AG04450 (cell line): ENCODE measurements at regions not wholly inside any gene's neighbourhood (a gene's known extent, or its start where the extent isn't known, plus 50 kb on each side); places are given as distances from the start of the nearest gene placed in this dataset.

Experiments used
- CTCF ChIA-PET: fragments of 300-600, 350-600 bp; formaldehyde crosslinking; extraction: SDS; loops from one replicate; lab custom pipeline; 2022; ENCODE audit warnings: antibody characterized with exemption, inconsistent platforms; lab: Charles Lee
- POLR2A ChIA-PET: fragments of 350-600 bp; formaldehyde crosslinking; extraction: SDS; loops from one replicate; lab custom pipeline; 2021; ENCODE audit warnings: antibody characterized with exemption, inconsistent platforms; lab: Yijun Ruan, JAX
- DNase-seq: peaks from one replicate; pipeline ENCODE4 v3.0.0-alpha.2; 2011; ENCODE audit warnings: low read depth, low spot score
- H3K27ac ChIP-seq: one replicate; pipeline ENCODE4 v1.5.1; 2012; ENCODE audit warnings: low read depth, low read length, control low read depth
- H3K27me3 ChIP-seq: one replicate; pipeline ENCODE4 v1.6.0; 2012; ENCODE audit warnings: low read length; ENCODE audit not compliant: control insufficient read depth, insufficient read depth
- H3K4me3 ChIP-seq: 2 replicates; pipeline ENCODE4 v1.5.1; 2011; ENCODE audit warnings: mild to moderate bottlenecking, low read depth, low read length, control low read depth
- H3K9me3 ChIP-seq: 2 replicates; pipeline ENCODE4 v1.5.1; 2012; ENCODE audit warnings: low read length; ENCODE audit not compliant: control insufficient read depth, insufficient read depth
- CTCF ChIP-seq: IDR thresholded peaks from 2 replicates; pipeline ENCODE4 v1.5.1; 2011; ENCODE audit warnings: low read depth, low read length, control low read depth, inconsistent platforms

GRCh38 chr7:138238734-138239659 lies 162.7 kb downstream of the AKR1D1 start:
- POLR2A ChIA-PET = no interaction called here

DNA sequence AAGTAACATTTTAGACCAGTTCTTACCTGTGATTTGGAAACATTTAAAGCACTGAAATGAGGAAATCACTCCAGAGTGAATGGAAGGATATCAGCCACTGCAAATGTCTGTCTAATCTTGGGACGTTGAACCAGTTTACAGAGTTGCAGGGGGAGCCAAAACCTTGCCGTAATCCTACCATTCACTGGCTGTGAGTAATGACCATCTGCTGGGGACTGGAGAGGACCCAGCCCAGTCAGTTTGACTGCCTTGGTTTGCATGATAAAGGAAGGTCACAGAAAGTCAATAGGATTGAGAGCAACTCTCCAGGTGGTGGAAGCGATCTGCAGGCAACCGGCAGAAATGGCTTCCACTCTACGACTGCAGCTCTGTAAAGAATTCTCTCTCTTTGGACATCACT lies 167.2 kb downstream of the AKR1D1 start:
- H3K9me3 ChIP-seq = peaks cover 18% of the 10 kb centered on the region

More at GRCh38 chr7:138238734-138239659, 162.7 kb downstream of the AKR1D1 start:
- DNase-seq = no peak
- no peak for TF ChIP-seq CTCF
- H3K27ac ChIP-seq = no peak overlapping the region
- H3K27me3 ChIP-seq = no peaks in the 10 kb centered on the region
- peaks cover 21% of the 10 kb centered on the region for H3K9me3 ChIP-seq
- CTCF ChIA-PET = no interaction called here
- no peak overlapping the region for H3K4me3 ChIP-seq

DNA sequence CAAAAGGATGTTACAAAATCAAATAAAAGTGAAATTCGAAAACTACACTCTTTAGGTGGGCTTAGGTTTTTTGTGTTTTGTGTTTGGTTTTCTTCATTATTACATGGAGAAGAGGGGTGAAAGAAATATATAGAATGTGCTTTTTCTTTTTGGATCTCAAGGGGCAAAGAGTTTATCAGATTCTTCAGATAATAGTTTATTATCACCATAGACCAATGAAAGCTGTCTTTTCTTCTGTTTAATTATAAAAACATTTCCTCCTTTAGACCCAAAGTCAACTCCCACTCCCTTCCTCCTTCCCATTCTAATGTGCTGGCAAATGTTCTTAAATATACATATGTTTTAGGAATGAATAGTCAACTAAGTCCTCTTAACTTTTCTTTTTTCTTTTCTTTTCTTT lies 167.6 kb downstream of the AKR1D1 start:
- POLR2A ChIA-PET = no interaction called here
- no peak for TF ChIP-seq CTCF
- Histone ChIP-seq H3K4me3 (no peak overlapping the region), H3K27me3 (no peaks in the 10 kb centered on the region), H3K27ac (no peak overlapping the region), H3K9me3 (peaks cover 16% of the 10 kb centered on the region)
- CTCF ChIA-PET = no interaction called here
- no peak for DNase-seq

More for the DNA sequence above, 167.2 kb downstream of the AKR1D1 start:
- Histone ChIP-seq H3K27ac (no peak overlapping the region), H3K4me3 (no peak overlapping the region), H3K27me3 (no peaks in the 10 kb centered on the region)
- CTCF ChIA-PET = no interaction called here
- POLR2A ChIA-PET = no interaction called here
- TF ChIP-seq CTCF = no peak
- DNase-seq = no peak

- CTCF ChIA-PET = no interaction called here
- Histone ChIP-seq H3K27me3 (no peaks in the 10 kb centered on the region), H3K4me3 (no peak overlapping the region), H3K9me3 (peaks cover 15% of the 10 kb centered on the region), H3K27ac (no peak overlapping the region)
- POLR2A ChIA-PET = no interaction called here
- TF ChIP-seq CTCF = no peak
- DNase-seq = no peak
Measured at GRCh38 chr7:138244606-138245005, 168.3 kb downstream of the AKR1D1 start.

DNA sequence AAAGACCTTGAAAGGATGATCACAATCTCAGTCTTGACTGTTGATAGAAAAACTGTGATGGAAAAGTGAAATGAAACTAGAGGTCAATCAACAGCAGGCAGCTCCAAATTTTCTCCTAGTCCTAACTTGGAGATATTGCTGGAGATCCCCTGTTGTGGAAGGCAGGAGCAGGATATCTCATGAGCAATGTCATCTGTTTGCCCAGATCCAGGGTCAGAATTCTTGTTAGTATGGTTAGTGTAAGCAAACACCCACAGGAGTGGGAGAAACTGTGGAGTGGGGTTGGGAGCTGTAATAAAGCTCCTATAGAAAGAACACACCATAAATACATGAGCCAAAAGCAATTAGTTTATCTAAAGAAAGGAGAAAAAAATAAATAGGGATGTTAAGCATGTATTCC lies 169.0 kb downstream of the AKR1D1 start:
- POLR2A ChIA-PET = no interaction called here
- no peaks in the 10 kb centered on the region for H3K27me3 ChIP-seq
- no peak overlapping the region for H3K4me3 ChIP-seq
- CTCF ChIA-PET = no interaction called here
- TF ChIP-seq CTCF = no peak
- no peak for DNase-seq
- H3K27ac ChIP-seq = no peak overlapping the region
- peaks cover 11% of the 10 kb centered on the region for H3K9me3 ChIP-seq
